ENCODE measurements at regions not wholly inside any gene's neighbourhood (a gene's known extent, or its start where the extent isn't known, plus 50 kb on each side); places are given as distances from the start of the nearest gene placed in this dataset.
"Not testable (repeated sequence)": the region's sequence is repeated elsewhere in the genome, so short reads cannot be mapped to it uniquely, and the experiment has no call there.

DNA sequence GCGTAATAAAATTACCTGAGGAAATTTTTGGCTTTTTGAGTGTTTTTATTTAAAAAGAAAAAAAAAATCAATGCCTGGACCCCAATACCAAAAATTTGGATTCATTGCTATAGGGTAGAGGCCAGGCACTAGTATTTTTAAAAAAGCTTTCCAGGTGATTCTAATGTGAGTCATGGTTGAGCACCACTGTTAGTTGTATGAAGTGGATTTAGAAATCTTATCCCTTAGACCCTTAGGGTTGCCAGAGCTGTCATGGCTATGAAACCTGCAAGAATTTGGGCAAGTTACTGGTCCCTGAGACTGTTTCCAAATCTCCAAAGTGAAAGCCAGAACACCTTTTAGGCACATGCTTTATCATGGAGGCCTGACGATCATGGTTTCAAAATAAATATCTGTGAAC is 262.5 kb downstream of the AHR start:
- no peak for FAIRE-seq

DNA sequence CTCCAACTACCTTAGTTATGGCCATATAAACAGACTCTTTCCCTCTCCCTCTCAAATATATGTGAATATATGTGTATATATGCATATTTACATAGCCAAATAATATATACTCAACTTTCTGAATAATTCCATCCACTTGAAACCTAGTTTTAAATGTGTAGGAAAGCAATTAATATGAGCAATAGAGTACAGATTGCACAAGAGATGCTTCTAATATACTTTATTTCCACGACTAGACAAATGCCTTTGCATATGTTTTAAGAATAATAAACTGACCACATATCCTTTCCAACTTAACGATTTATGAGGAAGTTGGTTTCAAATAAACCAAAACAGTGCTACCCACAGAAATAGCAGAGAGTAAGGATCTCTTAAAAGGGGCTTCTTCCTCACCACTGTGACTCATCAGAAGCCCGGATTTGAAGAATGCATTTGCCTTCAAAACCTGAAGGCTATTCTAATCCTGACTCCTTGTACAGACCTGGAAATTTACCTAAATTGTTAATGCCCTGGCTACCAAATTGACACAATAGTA is 266.3 kb downstream of the AHR start:
- DNase-seq (ENCODE audit: insufficient read length) (no peak), FAIRE-seq (no peak)
- TF ChIP-seq POLR2A (IDR thresholded peaks at IDR 0.05; ENCODE audit: low read depth, low read length) (no peak), POLR2AphosphoS5 (IDR thresholded peaks at IDR 0.05; ENCODE audit: low read depth, low read length) (no peak), TAF1 (IDR thresholded peaks at IDR 0.05; ENCODE audit: borderline replicate concordance, low read depth, low read length) (no peak)

More for the DNA sequence above, 262.5 kb downstream of the AHR start:
- TF ChIP-seq POLR2AphosphoS5 (IDR thresholded peaks at IDR 0.05; ENCODE audit: low read depth, low read length): no peak
- TF ChIP-seq POLR2A (IDR thresholded peaks at IDR 0.05; ENCODE audit: low read depth, low read length): no peak
- TF ChIP-seq TAF1 (IDR thresholded peaks at IDR 0.05; ENCODE audit: borderline replicate concordance, low read depth, low read length): no peak
- no peak for DNase-seq (ENCODE audit: insufficient read length)

DNA sequence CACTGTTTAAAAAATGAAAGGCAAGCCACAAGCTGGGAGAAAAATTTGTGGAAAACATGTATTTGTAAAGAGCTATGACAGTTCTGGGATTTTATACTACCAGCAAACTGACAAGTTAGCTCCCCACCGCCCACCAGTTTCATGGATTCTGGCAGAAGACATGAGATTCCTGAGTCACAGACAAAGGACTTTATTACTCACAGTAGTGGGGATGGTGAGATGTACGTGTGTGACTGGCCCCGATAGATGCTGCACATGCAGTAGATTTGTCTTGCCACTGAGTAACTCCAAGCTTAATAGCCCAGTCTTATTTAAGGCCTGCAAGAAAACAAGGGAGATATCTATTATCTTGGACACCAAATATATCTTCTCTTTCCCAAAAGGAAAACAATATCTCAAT is 281.7 kb downstream of the AHR start:
- no peak for TF ChIP-seq TAF1 (IDR thresholded peaks at IDR 0.05; ENCODE audit: borderline replicate concordance, low read depth, low read length)
- no peak for TF ChIP-seq POLR2A (IDR thresholded peaks at IDR 0.05; ENCODE audit: low read depth, low read length)
- TF ChIP-seq POLR2AphosphoS5 (IDR thresholded peaks at IDR 0.05; ENCODE audit: low read depth, low read length): no peak
- no peak for DNase-seq (ENCODE audit: insufficient read length)
- FAIRE-seq: no peak

DNA sequence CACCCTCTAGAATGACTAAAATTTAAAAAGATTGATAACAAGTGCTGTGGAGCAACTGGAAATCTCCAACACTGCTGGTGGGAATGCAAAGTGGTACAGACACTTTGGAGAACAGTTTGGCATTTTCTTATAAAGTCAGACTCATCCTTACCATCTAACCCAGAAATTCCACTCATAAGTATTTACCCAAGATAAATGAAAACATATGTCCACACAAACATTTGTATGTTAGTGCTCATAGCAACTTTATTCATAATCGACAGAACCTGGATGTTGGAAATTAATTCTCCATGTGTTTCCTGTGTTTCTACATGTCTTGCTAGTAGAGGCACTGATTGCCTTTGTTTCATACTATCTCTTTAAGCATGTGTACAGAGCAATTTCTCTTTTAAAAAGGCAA is 282.4 kb downstream of the AHR start:
- DNase-seq (ENCODE audit: insufficient read length) (no peak), FAIRE-seq (no peak)
- TF ChIP-seq TAF1 (IDR thresholded peaks at IDR 0.05; ENCODE audit: borderline replicate concordance, low read depth, low read length): no peak
- TF ChIP-seq POLR2A (IDR thresholded peaks at IDR 0.05; ENCODE audit: low read depth, low read length): no peak
- TF ChIP-seq POLR2AphosphoS5 (IDR thresholded peaks at IDR 0.05; ENCODE audit: low read depth, low read length): no peak

DNA sequence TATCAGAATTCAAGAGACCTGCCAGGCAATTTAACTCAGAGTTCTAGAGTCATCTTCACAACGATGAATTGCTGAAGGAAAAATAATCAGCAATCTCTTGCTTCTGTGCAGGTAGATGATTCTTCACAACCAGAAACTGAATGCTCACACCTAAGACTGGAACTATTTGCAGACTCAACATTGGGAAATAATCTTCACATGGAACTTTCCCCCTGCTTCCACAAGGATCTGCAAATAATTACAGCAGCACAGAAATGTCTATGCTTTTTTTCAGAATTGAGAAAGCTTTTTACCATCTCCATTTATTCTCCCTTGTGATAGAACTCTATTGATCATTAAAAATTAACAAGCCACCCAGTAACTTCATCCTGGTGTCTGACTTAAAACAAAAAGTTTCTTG is 282.8 kb downstream of the AHR start:
- no peak for DNase-seq (ENCODE audit: insufficient read length)
- FAIRE-seq: no peak
- TF ChIP-seq POLR2A (IDR thresholded peaks at IDR 0.05; ENCODE audit: low read depth, low read length) (no peak), TAF1 (IDR thresholded peaks at IDR 0.05; ENCODE audit: borderline replicate concordance, low read depth, low read length) (no peak), POLR2AphosphoS5 (IDR thresholded peaks at IDR 0.05; ENCODE audit: low read depth, low read length) (no peak)

DNA sequence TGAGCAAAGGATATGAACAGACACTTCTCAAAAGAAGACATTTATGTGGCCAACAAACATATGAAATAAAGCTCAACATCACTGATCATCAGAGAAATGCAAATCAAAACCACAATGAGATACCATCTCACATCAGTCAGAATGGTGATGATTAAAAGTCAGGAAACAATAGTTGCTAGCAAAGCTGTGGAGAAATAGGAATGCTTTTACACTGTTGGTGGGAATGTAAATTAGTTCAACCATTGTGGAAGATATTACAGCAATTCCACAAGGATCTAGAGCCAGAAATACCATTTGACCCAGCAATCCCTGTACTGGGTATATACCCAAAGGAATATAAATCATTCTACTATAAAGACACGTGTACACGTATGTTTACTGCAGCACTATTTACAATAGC is 284.2 kb downstream of the AHR start:
- not testable (repeated sequence) for FAIRE-seq; DNase-seq (ENCODE audit: insufficient read length)

DNA sequence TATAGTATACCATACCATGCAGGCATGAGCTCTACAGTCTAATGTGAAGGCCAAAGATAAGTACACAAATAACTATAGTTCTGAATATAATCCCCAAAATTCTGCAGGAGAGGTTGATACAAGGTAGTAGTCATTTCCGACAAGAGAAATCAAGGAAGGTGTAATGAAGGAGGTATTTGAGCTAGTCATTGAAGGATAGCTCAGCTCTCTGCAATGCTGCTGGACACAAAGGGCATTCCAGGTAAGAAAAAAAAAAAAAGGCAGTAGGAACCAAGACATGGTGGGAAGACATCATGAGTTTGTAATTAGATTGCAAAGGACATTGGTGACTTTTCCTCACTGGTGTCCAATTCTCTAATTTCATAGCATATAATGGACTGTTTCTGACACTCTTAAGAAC is 285.3 kb downstream of the AHR start:
- DNase-seq (ENCODE audit: insufficient read length) (no peak), FAIRE-seq (no peak)
- TF ChIP-seq POLR2AphosphoS5 (IDR thresholded peaks at IDR 0.05; ENCODE audit: low read depth, low read length): no peak
- TF ChIP-seq POLR2A (IDR thresholded peaks at IDR 0.05; ENCODE audit: low read depth, low read length): no peak
- TF ChIP-seq TAF1 (IDR thresholded peaks at IDR 0.05; ENCODE audit: borderline replicate concordance, low read depth, low read length): no peak

DNA sequence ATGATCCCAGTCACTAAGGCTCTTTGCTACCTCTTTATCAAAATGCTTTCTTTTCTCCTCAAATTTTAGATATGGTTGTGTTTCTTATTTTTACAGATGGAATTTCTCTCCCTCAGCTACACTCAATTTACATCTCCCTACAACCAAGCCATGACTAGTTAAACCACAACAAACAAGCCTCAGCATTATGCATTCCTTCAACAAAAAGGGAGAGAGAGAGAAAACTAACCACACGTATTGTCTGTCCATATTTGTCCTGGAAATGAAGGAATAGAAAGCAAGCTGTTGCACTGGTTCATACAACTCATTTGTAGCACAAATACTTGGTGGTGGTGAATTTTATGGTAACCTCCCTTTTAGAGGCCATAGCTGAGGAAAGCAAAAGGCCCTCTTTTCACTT is 286.4 kb downstream of the AHR start:
- FAIRE-seq: peak; percentile 14
- TF ChIP-seq TAF1 (IDR thresholded peaks at IDR 0.05; ENCODE audit: borderline replicate concordance, low read depth, low read length): no peak
- TF ChIP-seq POLR2AphosphoS5 (IDR thresholded peaks at IDR 0.05; ENCODE audit: low read depth, low read length): no peak
- no peak for TF ChIP-seq POLR2A (IDR thresholded peaks at IDR 0.05; ENCODE audit: low read depth, low read length)
- no peak for DNase-seq (ENCODE audit: insufficient read length)

DNA sequence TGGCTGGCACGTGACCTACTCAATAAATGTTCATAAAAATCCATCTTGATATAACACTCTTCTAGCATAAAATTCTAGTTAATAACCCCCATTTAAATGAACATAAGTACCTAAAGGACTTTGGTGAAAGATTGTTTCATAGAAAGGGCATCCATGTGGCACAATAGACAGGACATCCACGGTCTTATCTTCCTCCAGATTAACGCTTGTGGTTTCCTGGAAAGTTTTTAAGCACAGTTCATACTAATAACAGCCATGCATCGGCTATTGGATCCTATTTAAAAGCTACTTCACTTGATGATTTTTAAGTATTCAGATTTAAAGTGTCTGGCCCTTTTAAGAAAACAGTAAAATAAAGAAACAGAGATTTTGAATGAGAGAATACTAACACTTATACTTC is 288.3 kb downstream of the AHR start:
- FAIRE-seq (no peak), DNase-seq (ENCODE audit: insufficient read length) (no peak)
- TF ChIP-seq POLR2AphosphoS5 (IDR thresholded peaks at IDR 0.05; ENCODE audit: low read depth, low read length) (no peak), POLR2A (IDR thresholded peaks at IDR 0.05; ENCODE audit: low read depth, low read length) (no peak), TAF1 (IDR thresholded peaks at IDR 0.05; ENCODE audit: borderline replicate concordance, low read depth, low read length) (no peak)

DNA sequence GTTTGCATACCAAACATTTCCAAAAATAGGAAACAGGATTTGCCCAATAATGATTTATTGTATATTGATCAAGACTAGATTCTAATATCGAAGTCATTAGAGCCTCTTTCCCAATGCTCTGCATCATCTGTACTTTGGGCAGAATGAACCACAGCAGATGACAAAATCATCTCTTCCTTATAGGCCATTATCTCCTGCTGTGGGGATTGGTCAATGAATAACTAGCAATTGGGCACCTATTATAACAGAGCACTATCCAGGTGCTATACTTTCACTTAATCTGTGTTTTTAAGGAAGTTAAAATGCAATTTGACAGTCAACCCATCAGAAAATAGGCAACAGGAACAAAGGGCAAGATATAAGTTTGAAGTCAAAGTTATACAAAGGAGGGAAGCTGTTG is 290.3 kb downstream of the AHR start:
- FAIRE-seq (no peak), DNase-seq (ENCODE audit: insufficient read length) (no peak)
- no peak for TF ChIP-seq TAF1 (IDR thresholded peaks at IDR 0.05; ENCODE audit: borderline replicate concordance, low read depth, low read length)
- TF ChIP-seq POLR2A (IDR thresholded peaks at IDR 0.05; ENCODE audit: low read depth, low read length): no peak
- TF ChIP-seq POLR2AphosphoS5 (IDR thresholded peaks at IDR 0.05; ENCODE audit: low read depth, low read length): no peak

DNA sequence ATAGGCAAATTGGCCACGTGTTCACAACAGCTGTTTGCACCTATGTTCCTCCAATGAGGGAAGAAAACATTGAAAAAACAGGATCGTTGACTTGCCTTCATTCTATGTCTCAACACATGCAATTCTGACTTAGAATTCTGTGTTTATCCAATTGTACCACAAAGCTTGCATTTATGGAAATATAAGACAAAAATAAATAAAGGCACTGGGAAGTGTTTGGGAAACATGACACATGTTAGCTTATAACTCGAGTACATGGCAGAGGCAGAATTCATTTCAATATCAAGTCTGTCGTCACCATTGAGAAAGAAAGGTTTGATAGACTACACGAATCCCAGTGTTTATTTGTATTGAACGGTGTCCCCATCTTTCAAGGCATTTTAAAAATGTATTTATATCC is 291.2 kb downstream of the AHR start:
- DNase-seq (ENCODE audit: insufficient read length) (no peak), FAIRE-seq (no peak)
- no peak for TF ChIP-seq POLR2A (IDR thresholded peaks at IDR 0.05; ENCODE audit: low read depth, low read length)
- TF ChIP-seq POLR2AphosphoS5 (IDR thresholded peaks at IDR 0.05; ENCODE audit: low read depth, low read length): no peak
- no peak for TF ChIP-seq TAF1 (IDR thresholded peaks at IDR 0.05; ENCODE audit: borderline replicate concordance, low read depth, low read length)

DNA sequence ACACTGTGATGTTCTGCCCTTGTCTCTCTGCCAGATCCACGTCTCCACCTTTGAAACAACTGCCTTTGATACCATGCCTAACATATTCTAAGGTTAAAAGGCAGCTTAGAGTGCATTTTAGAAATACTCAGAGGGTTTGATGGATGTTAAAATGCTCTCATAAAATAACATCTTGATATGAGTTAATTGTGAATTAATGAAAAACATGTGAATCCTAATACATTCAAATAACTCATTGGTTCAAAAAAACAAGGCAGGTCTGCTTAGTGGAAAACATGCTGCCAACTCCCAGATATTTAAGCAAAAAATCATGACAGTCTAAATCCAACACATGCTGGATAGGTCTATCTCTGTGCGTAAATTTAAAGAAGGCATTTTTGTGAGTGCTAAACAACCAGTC is 291.8 kb downstream of the AHR start:
- FAIRE-seq (no peak), DNase-seq (ENCODE audit: insufficient read length) (no peak)
- no peak for TF ChIP-seq POLR2A (IDR thresholded peaks at IDR 0.05; ENCODE audit: low read depth, low read length)
- no peak for TF ChIP-seq POLR2AphosphoS5 (IDR thresholded peaks at IDR 0.05; ENCODE audit: low read depth, low read length)
- no peak for TF ChIP-seq TAF1 (IDR thresholded peaks at IDR 0.05; ENCODE audit: borderline replicate concordance, low read depth, low read length)

DNA sequence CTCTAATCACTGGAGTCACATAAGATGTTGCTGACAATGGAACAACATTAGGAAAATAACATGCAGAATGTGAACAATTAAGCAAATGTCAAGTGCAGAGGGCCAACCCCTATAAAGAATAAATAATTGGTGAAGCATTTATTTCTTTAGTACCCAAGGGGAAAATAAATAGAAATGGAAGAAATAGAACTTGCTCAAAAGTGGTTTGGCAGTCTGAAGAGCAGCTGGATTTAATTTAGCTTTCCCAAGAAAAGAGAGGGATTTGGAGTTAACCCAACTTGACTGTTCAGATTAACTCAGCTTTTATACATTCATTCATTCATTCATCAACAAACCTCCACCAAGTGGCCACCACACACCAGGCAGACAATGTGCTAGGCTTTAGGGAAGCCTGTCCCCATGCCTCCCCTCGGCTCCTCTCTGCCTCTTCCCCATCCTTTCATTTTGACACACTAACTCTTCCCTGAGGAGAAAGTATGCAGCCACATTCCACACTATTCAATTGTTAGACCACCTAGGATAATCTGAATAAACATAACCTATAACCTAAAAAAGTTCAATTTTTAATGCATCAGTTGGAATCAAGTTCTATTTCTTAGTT is 295.5 kb downstream of the AHR start:
- no peak for TF ChIP-seq POLR2AphosphoS5 (IDR thresholded peaks at IDR 0.05; ENCODE audit: low read depth, low read length)
- no peak for TF ChIP-seq POLR2A (IDR thresholded peaks at IDR 0.05; ENCODE audit: low read depth, low read length)
- TF ChIP-seq TAF1 (IDR thresholded peaks at IDR 0.05; ENCODE audit: borderline replicate concordance, low read depth, low read length): no peak
- DNase-seq (ENCODE audit: insufficient read length): no peak
- FAIRE-seq: no peak
